ENCODE measurements at regions not wholly inside any gene's neighbourhood (a gene's known extent, or its start where the extent isn't known, plus 50 kb on each side); places are given as distances from the start of the nearest gene placed in this dataset.

GRCh38 chr6:22413681-22414311, 117.0 kb upstream of the PRL start:
- TF ChIP-seq, protein P1, sequence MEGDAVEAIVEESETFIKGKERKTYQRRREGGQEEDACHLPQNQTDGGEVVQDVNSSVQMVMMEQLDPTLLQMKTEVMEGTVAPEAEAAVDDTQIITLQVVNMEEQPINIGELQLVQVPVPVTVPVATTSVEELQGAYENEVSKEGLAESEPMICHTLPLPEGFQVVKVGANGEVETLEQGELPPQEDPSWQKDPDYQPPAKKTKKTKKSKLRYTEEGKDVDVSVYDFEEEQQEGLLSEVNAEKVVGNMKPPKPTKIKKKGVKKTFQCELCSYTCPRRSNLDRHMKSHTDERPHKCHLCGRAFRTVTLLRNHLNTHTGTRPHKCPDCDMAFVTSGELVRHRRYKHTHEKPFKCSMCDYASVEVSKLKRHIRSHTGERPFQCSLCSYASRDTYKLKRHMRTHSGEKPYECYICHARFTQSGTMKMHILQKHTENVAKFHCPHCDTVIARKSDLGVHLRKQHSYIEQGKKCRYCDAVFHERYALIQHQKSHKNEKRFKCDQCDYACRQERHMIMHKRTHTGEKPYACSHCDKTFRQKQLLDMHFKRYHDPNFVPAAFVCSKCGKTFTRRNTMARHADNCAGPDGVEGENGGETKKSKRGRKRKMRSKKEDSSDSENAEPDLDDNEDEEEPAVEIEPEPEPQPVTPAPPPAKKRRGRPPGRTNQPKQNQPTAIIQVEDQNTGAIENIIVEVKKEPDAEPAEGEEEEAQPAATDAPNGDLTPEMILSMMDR (conservative IDR thresholded peaks at IDR 0.05; ENCODE audit: low read depth in 2 of 2): no peak
- TF ChIP-seq POLR2AphosphoS5 (IDR thresholded peaks at IDR 0.05; ENCODE audit: low read depth) (no peak), EZH2 (IDR thresholded peaks at IDR 0.05; ENCODE audit: low read depth, unreplicated experiment) (no peak), CREB1 (CRISPR knock-in tag; IDR thresholded peaks at IDR 0.05; ENCODE audit: low read depth) (no peak), EZH2phosphoT487 (IDR thresholded peaks at IDR 0.05; ENCODE audit: unreplicated experiment) (no peak), ZNF331 (CRISPR knock-in tag; IDR thresholded peaks at IDR 0.05; ENCODE audit: low read depth) (no peak)

All from GM23338 (cell line).